ENCODE measurements at regions not wholly inside any gene's neighbourhood (a gene's known extent, or its start where the extent isn't known, plus 50 kb on each side); places are given as distances from the start of the nearest gene placed in this dataset.
A peak's percentile ranks its signal among the peaks of the same experiment; 100 is the strongest.

- DNase-seq, result no peak
Measured at GRCh38 chr12:98222135-98222534, 293.3 kb upstream of the TMPO start.

- no peak for DNase-seq
Measured at GRCh38 chr12:98224584-98225221, 290.7 kb upstream of the TMPO start.

DNA sequence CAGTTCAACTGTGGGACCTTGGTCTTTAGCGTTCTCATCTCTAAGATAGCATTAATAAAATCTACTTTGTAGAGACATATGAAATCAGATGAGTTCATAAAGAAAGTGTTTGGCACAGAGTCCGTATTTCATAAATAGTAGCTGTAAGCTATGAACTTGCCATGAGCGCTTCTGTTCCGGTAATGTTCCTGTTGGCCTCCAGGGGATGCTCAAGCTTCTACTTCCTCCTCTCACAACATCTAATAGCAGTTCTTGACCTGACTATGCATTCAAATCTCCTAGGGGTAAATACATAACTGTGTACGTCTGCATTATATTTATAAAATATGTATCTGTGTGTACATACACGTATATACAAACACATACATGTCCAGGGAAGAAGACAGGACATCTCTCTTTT, 288.2 kb upstream of the TMPO start:
- DNase-seq, result peak; percentile 24 to 43 (median 30)

GRCh38 chr12:98228683-98229539, 286.5 kb upstream of the TMPO start:
- no peak for DNase-seq

DNA sequence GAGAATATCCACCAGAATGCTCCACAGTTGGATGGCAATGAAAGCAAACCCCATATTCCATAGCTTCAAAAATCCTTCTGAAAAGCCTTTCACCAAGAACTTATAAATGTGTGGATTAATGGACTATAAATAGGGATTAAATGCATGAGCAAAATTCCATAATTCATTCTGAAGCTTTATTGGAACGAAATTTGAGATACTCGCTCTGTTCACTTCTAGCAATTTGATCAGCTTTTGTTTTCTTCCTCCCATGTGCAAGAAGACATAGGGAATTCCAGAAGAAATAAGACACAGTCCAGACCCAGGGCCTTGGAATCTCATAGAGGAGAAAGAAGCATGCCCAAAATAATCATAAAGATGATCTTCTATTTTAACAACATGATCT, 285.9 kb upstream of the TMPO start:
- no peak for DNase-seq

- DNase-seq, result no peak
Measured at GRCh38 chr12:98232753-98233390, 282.5 kb upstream of the TMPO start.

DNA sequence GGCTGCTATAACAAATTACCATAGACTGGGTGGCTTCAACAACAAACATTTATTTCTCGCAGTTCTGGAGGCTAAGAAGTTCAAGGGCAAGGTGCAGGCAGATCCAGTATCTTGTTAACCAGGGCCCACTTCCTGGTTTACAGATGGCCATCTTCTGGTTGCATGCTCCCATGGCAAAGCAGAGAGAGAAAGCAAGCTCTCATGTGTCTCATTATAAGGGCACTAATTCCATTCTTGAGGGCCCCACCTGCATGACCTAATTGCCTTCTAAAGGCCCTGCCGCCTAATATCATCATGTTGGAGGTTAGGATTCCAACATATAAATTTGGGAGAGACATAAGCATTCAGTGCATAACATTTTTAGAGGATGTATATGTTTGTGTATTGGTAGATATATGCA, 280.1 kb upstream of the TMPO start:
- no peak for DNase-seq

DNA sequence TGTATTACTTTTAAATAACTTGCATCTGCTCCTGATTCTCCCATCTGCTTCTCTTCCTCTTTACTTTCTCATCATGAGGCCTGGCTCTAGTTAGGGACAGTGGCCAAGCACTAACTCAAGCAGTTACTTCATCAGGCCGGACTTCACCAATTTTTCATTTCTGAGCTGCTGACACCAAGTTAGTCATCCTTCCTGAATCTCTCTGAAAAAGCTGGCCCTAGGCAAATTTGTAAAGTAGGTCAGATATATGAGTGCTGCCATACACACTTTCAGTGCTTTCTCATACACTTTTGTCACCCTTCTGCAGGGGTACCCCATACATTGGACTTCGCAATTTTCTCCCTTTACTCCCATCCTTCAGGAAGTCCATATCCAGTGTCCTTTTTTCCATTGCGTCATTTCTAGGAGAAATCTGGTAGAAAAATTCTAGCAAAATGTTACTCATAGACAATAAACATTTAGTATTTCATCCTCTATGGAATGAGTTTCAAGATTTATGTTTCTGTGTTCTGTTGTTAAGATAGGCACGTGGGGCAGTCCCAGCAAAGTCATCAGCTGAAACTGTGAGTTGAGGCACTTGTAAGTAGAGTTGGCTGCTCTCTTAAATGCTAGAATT, 276.8 kb upstream of the TMPO start:
- DNase-seq, result peak in 1 of 4 experiments; percentile 10

DNA sequence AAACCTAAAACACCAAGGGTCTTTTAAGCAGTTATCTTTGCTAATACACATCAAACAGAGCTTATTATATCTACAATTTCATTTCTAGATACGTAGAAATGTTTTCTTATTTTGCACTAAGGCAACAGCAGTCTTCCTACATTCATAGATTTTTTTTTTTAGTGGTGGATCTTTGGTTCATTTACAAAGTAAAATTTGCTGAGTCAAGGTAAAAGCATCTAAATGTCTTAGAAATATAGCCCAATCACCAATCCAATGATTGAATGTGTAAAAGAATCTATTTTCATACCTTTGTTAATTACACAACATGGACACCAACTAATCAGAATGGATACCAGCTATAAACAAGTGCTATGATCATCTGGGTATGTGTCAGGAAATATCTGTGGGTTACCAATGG, 272.2 kb upstream of the TMPO start:
- DNase-seq, result no peak

- no peak for DNase-seq
Measured at GRCh38 chr12:98244136-98244535, 271.3 kb upstream of the TMPO start.

DNA sequence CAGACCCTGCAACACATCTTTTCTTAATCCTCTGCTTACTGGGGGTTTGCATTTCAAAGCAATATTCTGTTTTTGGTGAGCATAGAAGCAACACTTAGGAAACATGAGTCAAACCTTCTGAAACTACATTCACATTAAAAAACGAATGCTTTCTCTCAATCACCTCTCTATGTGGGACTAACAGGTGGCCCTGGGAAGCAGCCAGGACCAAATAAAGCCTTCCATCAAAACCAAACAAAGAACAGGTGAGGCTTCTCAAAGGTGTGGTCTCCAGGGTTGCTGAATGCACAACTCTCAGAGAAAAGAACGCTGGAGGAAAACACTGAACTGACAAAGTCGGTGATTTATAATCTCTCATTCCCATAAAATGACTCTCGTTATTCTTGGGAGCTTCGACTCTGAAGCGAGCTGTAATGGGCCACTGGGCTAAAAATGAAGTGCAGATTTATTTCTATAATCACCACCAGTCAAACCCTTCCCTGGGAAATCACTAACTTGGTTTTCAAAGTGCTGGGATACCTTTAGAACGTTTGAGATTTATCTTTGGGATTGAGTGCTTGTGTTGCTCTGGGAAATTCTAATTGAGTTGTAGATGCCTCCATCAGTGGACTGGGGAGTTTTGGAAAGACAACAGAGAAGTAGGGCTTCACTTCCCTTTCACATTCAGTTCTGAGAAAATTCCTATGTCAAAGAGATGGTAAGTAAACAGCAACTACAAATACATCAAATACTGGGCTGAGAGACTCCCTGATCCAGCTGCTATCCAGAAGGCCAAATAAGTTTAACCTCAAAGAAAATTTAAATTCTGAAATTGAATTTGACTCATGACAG, 262.0 kb upstream of the TMPO start:
- DNase-seq, result no peak

- no peak for DNase-seq
Measured at GRCh38 chr12:98256830-98257229, 258.6 kb upstream of the TMPO start.

GRCh38 chr12:98259693-98260092, 255.7 kb upstream of the TMPO start:
- DNase-seq, result peak in 1 of 4 experiments; percentile 5

- DNase-seq, result no peak
Measured at GRCh38 chr12:98260276-98260675, 255.1 kb upstream of the TMPO start.

DNA sequence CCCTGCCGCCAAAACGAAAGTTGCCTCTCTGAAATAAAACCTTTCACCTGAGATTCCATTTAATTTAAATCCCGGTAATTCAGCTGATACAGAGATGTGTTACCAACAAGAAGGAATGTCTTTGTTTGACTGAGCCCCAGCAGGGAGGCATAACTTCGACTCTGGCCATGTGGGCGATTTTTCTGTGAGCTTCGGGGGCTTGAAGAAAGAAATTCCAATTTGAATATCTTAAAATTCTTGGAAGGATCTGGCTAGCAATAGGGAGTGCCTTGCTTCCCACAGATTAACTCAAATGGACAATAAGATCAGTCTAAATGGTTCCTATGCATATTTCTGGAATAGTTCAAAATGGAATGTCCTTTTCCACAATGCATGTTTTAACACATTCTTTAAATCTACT, 252.5 kb upstream of the TMPO start:
- DNase-seq, result no peak

DNA sequence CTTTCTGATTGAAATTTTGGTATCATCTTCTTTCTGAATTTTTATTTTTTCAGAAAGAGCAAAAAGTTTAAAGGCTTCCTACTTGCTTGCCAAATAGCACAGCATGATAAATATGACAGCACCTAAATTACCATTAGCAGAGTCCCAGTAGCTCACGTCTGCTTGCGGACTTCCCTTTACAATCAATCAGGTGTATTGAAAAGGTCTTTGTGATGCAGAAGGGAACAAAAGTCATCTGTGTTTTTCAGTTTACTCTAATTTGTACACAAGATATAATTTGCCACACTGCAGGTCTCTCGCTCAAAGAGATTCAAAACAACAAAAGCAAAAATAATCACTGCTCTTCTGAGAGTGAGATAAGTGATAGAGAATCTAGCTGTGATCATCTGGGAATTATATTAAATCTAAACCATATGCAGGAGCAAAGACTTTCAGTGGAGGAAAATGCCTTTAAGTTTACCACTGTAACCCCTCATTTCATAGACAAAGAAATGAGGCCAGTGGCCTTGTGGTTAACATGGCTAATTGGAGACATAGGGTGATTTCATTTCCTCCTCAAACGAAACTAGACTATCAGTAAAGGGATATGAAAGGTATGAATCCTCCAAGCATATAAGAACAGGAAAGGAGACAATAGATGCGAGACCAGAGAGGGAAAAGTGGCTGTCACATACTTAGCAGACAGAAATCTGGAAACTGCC, 240.8 kb upstream of the TMPO start:
- no peak for DNase-seq

DNA sequence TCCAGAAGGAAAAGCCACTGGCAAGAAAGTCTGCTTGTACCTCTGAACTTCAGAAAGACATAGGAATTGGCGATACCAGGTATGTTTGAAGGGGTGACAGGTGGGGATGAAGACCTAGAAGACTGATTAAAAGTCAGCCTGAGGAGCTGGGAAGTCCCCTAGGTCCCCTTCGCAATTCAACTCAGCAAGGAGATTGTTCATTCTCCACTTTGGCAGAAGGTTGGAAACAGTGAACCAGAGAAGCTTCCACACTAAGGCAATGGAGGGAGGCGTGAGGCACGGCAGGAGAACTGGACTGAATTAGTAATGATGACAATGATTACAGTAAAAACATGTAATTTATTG, 240.3 kb upstream of the TMPO start:
- DNase-seq, result no peak

GRCh38 chr12:98280152-98280551, 235.2 kb upstream of the TMPO start:
- no peak for DNase-seq

DNA sequence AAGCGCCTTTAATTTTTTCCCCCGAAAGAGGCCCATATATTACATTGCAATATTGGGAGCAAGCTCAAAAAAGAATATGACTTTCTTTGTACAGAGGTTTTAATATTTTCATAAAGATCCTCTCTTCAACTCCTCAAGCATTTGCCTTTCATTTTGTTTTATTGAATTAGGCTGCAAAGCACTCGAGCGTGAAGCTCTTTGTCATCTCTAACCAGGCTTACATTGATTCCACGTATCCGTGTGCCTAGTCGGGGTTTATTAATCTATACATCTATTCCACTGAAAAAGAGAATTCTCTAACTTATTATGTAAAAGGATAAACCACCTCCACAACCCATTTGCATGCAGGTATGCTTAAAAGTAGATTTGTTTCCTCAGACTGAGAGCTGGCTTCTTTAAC, 234.8 kb upstream of the TMPO start:
- DNase-seq, result no peak

DNA sequence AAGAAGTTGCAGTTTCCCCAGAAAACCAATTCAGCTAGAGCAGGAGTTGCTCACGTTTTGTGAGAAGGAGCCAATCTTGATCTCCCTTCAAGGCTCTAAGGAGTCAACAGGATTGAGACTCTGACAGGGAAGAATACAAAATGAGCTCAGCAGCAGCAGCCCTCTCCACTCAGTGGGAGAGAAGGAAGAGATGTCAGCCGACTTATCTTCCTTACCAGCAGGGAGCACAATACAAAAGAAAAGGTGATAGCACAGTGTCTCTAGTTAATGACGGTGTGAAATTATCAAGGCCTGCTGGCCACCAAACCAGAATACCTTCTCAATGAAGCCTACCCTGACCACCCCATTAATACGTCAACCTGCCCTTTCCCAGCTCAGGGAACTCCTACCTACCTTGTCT, 223.6 kb upstream of the TMPO start:
- DNase-seq, result no peak

DNA sequence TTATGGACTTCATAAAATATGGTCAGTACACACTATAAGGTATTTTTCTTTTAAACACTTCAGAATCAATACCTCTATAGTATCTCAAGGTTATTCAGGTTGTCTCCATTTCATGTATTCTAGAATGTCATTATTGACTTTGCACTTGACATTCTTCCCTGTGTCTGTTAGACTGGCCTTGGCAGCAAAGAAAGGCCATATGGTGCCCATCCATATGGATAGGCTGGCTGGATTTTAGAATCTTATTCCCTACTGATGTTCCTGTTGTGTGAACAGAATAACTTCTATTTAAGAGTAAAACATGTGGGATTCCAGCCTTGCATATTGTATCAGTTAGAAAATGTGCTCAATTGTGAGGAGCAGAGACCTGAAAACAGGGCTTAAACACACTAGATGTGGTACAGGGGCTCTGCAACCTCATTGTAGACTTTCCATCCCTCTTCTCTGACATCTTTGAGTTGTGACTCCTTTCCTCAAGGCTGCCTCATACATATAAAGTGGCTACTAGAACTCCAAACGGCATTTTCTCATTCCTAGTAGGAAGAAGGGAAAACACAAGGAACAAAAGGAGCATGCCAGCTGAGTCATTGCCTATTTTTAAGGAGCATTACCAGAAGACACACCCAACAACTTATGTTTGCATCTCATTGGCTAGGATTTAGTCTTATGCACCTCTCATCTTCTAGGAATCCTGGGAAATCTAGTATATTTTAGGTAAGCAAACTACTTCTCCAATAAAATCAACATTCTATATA, 221.2 kb upstream of the TMPO start:
- DNase-seq, result no peak

Data from suppressor macrophage (primary cell).